T-helper 2 cell treated with Interferon-gamma antibody and Interleukin-4, amounts not matched to agents 5 μg/mL and 100 μg/mL, for 36 hours (primary cell): ENCODE measurements at regions not wholly inside any gene's neighbourhood (a gene's known extent, or its start where the extent isn't known, plus 50 kb on each side); places are given as distances from the start of the nearest gene placed in this dataset.

ENCODE experiments used
- DNase-seq: peaks from one replicate; pipeline ENCODE4 v3.0.0; 2021; ENCODE audit warnings: low spot score
- H3K27ac Mint-ChIP-seq: one replicate; pipeline ENCODE4 v1.8.0; 2021; ENCODE audit warnings: mild to moderate bottlenecking, mixed read lengths
- H3K27me3 Mint-ChIP-seq: one replicate; pipeline ENCODE4 v1.8.0; 2021; ENCODE audit warnings: low read depth, mixed read lengths
- H3K36me3 Mint-ChIP-seq: one replicate; pipeline ENCODE4 v1.8.0; 2021; ENCODE audit warnings: low read depth, mixed read lengths
- H3K4me1 Mint-ChIP-seq: one replicate; pipeline ENCODE4 v1.8.0; 2021; ENCODE audit warnings: low read depth, mixed read lengths
- H3K4me3 Mint-ChIP-seq: one replicate; pipeline ENCODE4 v1.8.0; 2022; ENCODE audit warnings: mild to moderate bottlenecking, moderate library complexity, mixed read lengths
- H3K9me3 Mint-ChIP-seq: one replicate; pipeline ENCODE4 v1.8.0; 2021; ENCODE audit warnings: mixed read lengths

DNA sequence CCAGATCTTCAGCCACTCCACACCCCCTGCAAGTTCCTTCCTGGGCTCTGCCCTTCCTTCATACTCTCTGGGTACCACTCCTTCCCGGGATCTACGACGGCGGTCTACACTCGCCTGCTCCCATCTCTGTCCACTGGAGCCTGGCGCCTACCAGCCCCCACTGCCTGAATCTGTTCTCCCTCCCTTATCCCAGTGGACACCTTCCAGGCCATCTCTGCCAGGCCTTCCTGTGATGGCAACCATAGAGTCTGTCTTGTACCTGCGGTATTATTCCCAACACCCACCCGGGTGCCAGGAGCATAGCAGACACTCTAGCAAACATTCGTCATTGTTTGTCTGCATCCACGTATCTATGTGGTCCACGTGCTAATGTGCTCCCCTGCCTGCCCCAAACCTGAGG lies 140.9 kb downstream of the ZFP36L2 start:
- H3K4me1 Mint-ChIP-seq = no peaks in the 10 kb centered on the region
- DNase-seq = no peak
- H3K4me3 Mint-ChIP-seq = no peak overlapping the region
- H3K27ac Mint-ChIP-seq = no peak overlapping the region
- H3K36me3 Mint-ChIP-seq = peaks cover 2% of the 10 kb centered on the region
- H3K9me3 Mint-ChIP-seq = peaks cover 3% of the 10 kb centered on the region
- no peaks in the 10 kb centered on the region for H3K27me3 Mint-ChIP-seq

DNA sequence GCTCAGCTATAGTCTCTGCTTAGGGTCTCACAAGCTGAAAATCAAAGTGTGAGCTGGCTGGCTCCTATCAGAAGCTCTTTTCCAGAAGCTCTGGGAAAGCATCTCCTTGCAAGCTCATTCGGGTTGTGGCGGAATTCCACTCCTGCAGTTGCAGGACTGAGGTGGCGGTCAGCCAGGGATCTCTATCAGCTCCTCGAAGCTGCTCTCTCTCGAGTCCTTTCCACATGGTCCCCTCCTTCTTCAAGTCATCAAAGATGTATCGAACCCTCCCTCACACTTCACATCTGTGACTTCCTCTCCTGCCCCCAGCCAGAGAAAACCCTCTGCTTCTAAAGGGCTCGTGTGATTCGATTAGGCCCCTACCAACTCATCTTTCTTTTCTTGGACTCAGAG lies 141.7 kb downstream of the ZFP36L2 start:
- Mint-ChIP-seq H3K4me1 (peaks cover 6% of the 10 kb centered on the region), H3K4me3 (no peak overlapping the region), H3K9me3 (no peaks in the 10 kb centered on the region), H3K36me3 (peaks cover under 1% of the 10 kb centered on the region), H3K27ac (no peak overlapping the region), H3K27me3 (no peaks in the 10 kb centered on the region)
- no peak for DNase-seq

DNA sequence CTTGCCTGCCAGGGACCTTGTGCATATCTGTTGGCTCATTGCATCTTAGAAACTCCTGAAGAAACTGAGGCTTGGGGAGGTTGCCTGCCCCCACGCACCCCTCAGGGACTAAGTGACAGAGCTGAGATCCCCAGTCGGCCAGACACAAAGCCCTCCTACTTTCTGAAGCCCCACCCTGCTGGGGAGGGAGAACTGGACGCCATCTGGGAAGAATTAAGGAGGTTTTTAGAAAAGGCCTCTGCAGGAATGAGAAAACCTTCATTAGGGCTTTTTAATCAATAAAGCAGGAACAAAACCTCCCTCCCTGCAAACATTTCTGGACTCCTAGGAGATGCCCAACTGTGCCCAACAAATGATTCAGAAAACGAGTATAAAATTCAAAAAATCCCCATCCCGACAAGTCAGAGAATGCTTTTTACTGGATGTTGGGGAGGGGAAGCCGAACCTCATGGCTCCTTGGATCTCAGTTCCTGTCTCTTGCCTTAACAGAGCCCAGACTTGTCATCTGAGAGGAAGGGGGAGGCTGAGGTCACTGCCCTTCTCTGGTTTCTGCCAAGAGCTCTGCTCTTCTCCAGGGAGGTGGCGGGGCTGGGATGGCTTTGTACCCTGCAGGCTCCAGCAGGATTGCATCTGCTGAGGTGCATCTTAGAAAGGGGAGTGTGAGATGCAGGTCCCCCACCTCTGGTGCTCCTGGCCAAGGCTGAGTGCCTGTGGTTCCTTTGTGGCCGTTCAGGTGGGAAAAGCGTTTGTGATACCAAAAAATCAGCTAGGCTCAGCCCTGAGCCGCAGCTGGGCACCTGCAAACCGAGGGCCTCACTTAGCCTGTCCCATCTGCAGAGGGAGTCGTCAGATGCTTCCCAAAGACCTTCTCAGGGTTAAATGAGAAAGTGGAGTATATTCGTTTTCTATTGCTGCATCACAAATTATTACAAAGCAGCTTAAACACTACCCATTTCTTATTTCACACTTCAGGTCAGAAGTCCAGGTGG lies 142.4 kb downstream of the ZFP36L2 start:
- no peaks in the 10 kb centered on the region for H3K9me3 Mint-ChIP-seq
- H3K4me1 Mint-ChIP-seq = peaks cover 6% of the 10 kb centered on the region
- H3K27ac Mint-ChIP-seq = no peak overlapping the region
- DNase-seq = no peak
- no peaks in the 10 kb centered on the region for H3K36me3 Mint-ChIP-seq
- H3K4me3 Mint-ChIP-seq = no peak overlapping the region
- H3K27me3 Mint-ChIP-seq = no peaks in the 10 kb centered on the region

DNA sequence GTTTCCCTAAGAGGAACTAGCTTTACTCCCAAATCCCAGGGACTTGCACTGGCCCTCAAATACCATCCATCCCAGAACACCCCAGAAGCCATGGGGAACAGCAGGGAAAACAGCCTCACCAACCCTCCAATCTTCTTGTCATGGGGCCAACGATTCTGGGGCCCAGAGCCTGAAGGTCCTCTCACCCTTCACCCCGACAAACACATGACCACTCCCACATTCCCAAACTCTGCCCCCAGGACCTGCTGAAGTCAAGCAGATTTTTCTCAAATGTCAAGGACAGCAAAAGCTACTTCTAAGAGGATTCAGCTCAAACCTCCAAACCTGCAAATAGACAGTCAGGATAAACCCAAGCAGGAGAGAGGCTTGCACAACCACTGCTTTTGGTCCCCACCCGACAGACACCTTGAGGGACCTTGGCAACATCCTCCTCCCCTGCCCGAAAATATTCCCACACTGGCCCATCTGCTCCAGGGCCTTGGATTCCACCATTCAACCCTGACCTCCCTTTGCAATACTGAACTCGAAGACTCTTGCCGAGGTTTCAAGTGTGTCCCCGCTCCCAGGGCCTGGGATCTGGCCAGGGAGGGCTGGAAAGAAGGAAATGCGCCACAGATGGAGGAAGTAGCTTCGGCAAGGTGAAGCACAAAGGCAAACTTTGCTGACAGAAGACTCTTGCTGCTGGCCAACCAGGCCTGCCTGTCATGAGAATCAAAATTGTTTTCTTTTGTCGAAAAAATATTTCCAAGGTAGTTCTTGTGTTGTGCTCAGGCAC lies 143.3 kb downstream of the ZFP36L2 start:
- Mint-ChIP-seq H3K4me3 (no peak overlapping the region), H3K9me3 (no peaks in the 10 kb centered on the region), H3K27ac (no peak overlapping the region), H3K27me3 (no peaks in the 10 kb centered on the region), H3K4me1 (peaks cover 6% of the 10 kb centered on the region), H3K36me3 (no peaks in the 10 kb centered on the region)
- DNase-seq = no peak

DNA sequence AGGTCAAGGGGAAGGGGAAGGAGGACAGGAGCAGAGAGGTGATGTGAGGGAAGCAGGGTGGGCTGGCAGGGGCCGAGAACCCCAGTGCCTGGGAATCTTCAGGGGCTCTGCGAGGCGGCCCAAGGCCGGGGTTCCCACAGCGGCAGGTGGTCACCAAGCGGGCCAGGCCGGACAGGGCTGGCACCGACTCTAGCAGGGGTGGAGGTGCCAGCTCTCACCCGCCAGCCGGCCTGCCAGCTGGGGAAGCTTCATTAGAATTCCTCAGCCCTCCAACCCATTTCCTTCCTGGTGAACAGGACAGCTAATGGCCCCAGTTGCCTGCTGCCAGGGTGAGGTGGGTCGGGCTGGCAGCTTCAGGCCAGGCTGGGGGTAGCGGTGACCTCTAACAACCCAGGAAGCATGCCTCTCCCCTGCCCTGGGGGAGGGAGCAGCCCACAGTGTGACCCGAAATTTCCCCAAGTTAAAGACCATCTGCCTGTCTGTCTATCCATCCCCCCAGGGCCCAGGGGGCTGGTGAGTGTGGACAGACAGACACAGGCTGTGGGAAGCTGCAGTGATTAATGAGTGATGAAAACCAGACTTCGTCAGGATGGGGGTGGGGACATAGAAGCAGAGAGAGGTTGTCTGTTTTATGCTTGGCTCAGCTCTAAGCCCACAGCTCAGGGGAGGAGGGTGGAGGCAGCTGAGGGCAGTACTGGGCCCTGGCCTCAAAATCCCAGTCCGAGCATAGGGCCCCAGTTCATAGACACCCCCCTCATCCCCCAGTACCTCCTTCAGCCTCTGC lies 144.1 kb downstream of the ZFP36L2 start:
- no peak overlapping the region for H3K4me3 Mint-ChIP-seq
- no peaks in the 10 kb centered on the region for H3K27me3 Mint-ChIP-seq
- no peak for DNase-seq
- no peak overlapping the region for H3K27ac Mint-ChIP-seq
- H3K36me3 Mint-ChIP-seq = no peaks in the 10 kb centered on the region
- H3K9me3 Mint-ChIP-seq = no peaks in the 10 kb centered on the region
- peaks cover 6% of the 10 kb centered on the region for H3K4me1 Mint-ChIP-seq

DNA sequence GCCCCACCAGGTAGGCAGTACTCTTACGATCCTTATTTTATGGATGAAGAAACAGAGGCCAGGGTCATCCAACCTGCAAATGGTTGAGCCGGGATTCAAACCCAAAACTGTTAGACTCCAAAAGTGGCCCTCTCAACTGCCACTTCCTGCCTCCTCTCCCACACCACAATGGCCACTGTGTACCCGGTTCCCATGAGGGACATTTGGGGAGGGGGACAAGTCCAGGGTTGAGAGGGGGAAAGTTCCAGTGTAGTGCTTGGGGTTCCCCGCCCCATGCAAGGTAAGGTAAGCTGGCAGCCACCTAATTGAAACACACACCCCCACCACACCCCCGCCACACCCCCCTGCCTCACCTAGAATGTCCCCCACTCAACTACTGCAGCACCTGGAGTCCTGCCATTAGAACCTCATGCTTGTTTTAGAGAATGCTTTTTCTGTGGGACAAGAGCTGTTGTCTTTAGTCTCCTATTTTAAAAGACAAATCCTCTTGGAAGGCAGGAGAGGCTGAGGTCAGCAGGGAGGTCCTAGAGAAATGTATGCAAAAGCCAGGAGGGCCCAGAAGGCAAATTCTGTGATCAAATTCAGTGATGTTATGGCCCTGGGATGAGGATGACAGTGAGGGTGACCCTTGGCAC lies 145.2 kb downstream of the ZFP36L2 start:
- no peaks in the 10 kb centered on the region for H3K27me3 Mint-ChIP-seq
- DNase-seq = no peak
- no peaks in the 10 kb centered on the region for H3K9me3 Mint-ChIP-seq
- H3K4me3 Mint-ChIP-seq = no peak overlapping the region
- peaks cover 6% of the 10 kb centered on the region for H3K4me1 Mint-ChIP-seq
- no peak overlapping the region for H3K27ac Mint-ChIP-seq
- no peaks in the 10 kb centered on the region for H3K36me3 Mint-ChIP-seq

DNA sequence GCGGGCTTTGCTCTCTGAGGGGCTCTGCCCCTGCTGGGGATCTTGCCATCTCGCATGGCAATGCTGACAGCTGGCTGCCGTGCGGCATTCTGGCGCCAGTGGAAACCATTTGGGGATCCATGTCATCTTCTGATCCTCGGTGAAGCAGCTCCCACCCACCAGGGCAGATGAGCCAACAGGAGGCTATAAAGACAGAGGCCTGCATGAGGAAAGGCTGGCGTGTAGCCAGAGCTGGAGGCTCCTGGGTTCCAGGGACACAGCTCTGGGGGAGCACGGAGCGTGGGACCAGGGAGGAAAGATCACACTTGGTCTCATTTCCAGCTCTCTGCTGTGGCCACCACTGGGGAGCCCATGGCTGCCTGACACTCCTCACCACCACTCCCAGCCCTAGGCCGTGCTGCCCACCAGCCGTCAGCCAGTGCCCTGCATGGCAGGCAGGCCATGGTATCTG lies 145.8 kb downstream of the ZFP36L2 start:
- H3K36me3 Mint-ChIP-seq = no peaks in the 10 kb centered on the region
- H3K27ac Mint-ChIP-seq = no peak overlapping the region
- H3K27me3 Mint-ChIP-seq = no peaks in the 10 kb centered on the region
- H3K4me1 Mint-ChIP-seq = peaks cover 6% of the 10 kb centered on the region
- no peak overlapping the region for H3K4me3 Mint-ChIP-seq
- no peak for DNase-seq
- no peaks in the 10 kb centered on the region for H3K9me3 Mint-ChIP-seq

DNA sequence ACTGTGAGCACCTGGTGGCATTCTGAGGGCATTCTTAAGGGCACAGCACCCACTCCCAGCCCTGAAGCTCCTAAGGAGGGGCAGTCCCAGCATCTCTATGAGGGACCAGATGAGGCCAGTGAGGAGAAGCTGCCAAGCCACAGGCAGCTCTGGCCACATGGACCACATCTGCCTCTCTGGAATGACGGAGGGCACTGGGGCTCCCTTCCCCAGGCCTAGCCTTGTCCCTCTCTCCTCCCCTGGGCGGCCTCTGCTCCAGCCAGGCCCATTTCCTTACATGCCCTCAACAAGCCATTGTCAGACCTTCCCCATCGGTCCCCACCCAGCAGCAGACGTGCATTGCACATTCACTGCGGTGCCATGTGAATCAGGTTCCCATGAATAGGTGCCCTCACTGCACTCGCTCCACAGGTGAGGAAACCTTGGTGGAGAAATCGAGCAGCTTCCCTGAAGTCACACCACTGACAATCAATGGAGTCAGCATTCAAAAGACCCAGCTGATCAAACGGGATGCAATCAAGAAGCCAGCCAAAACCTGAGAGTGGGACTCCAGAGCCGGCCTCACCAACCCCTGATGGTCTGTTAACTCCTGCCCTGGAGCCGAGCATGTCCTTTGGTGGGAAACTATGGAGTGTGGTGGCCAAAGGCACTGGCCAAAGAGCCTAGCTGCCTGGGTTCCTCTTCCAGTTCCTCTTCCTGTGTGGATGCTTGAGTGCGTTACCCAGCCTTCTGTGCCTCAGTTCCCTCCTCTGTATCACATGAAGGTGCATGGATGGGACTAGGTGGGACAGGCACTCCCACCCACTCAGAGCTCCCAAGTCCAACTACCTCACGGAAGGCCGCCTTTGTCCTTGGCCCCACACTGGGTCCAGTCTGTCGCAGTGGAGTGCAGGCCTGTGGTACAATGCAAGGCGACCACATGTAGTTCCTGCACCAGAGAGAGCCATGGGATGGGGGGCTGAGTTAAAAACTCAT lies 147.3 kb downstream of the ZFP36L2 start:
- no peaks in the 10 kb centered on the region for H3K36me3 Mint-ChIP-seq
- H3K27ac Mint-ChIP-seq = no peak overlapping the region
- no peak overlapping the region for H3K4me3 Mint-ChIP-seq
- H3K27me3 Mint-ChIP-seq = no peaks in the 10 kb centered on the region
- H3K4me1 Mint-ChIP-seq = peaks cover 6% of the 10 kb centered on the region
- no peaks in the 10 kb centered on the region for H3K9me3 Mint-ChIP-seq
- DNase-seq = no peak

DNA sequence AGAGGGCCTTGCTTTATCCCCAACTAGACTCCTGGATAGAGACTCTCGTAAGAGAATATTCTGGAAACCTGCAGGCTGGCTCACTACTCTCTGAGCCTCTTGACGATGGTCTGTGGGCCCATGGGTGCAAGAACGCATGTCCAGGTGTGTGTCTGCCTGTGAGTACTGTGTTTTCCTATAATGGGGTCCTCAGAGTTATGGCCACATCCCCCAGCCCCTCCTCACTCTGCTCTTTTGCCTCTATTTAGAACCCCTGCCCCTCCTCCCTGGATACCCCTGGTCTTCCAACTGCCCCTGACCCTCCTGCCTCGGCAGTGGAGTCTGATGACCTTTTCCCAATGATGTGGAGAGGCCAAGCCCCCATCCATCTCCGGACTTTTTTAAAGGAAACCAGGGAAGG lies 148.1 kb downstream of the ZFP36L2 start:
- Mint-ChIP-seq H3K36me3 (no peaks in the 10 kb centered on the region), H3K4me1 (peaks cover 6% of the 10 kb centered on the region), H3K27me3 (no peaks in the 10 kb centered on the region), H3K4me3 (no peak overlapping the region), H3K27ac (no peak overlapping the region), H3K9me3 (no peaks in the 10 kb centered on the region)
- no peak for DNase-seq

DNA sequence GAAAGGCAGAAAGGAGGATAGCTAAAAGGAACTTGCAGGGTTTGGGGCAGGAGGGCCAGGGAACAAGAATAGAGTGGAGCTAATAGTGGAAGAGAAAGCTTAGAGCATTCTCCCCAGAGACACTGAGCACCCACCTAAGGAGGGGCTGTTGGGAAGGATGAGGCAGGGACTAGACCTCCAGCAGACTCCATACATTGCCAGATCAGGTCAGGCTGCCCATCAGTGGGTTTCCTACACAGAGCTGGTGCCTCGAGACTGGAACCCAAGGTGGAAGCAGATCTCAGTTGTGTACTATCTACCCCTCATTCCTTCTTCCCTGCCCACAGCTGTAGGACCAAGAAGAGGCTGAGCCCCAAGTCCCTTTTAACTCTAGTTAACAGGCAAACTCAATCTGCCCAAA lies 148.5 kb downstream of the ZFP36L2 start:
- no peaks in the 10 kb centered on the region for H3K27me3 Mint-ChIP-seq
- H3K9me3 Mint-ChIP-seq = no peaks in the 10 kb centered on the region
- no peak for DNase-seq
- peaks cover 6% of the 10 kb centered on the region for H3K4me1 Mint-ChIP-seq
- H3K36me3 Mint-ChIP-seq = no peaks in the 10 kb centered on the region
- no peak overlapping the region for H3K4me3 Mint-ChIP-seq
- H3K27ac Mint-ChIP-seq = no peak overlapping the region

DNA sequence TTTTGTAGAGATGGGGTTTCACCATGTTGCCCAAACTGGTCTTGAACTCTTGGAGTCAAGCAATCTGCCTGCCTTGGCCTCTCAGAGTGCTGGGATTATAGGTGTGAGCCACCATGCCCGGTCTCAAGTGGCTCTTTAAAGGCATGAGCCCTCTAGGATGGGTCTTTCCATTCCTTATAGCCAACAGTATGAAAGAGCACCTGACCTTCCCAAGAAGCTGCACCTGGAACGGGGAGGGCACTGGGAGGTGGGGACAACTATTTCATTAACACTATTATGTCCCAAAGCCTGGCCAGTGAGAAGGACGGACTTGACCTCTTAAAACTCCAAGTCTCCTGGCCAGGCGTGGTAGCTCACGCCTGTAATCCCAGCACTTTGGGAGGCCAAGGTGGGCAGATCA lies 149.7 kb downstream of the ZFP36L2 start:
- peaks cover 6% of the 10 kb centered on the region for H3K4me1 Mint-ChIP-seq
- no peaks in the 10 kb centered on the region for H3K9me3 Mint-ChIP-seq
- no peak for DNase-seq
- H3K4me3 Mint-ChIP-seq = no peak overlapping the region
- no peak overlapping the region for H3K27ac Mint-ChIP-seq
- no peaks in the 10 kb centered on the region for H3K36me3 Mint-ChIP-seq
- no peaks in the 10 kb centered on the region for H3K27me3 Mint-ChIP-seq

DNA sequence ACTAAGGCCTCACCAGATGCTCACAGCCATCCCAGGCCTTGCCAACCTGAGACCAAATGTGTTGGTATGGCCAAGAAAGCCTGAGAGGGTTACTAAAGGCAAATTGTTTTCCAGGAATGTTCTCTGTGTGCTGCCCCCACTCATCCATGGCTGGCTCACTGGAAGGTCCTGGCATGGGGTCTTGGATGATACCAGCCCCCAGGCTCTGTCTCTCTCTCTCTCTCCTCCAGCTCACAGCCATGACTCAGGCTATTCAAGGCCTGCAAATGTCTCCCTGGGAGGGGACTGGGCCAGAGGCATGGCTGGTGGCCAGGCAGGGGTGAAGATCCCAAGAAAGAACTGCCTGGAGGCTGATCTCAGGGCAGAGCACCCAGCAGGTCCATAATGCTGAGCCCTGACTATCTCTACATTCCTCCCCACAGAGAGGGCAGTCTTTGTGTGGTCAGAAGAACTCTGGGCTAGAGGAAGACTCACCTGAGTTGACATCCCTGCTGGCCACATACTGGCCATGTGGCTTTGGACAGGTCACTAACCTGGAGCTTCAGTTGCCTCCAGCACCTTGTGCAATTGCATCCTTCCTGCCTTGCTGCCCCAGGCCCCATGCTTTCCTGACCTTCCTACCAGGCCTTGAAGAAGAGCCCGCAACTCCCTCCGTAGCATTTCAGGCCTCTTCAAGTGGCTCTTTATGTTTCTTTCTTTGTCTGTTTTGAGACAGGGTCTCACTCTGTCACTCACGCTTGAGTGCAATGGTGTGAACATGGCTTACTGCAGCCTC lies 150.4 kb downstream of the ZFP36L2 start:
- Mint-ChIP-seq H3K27me3 (no peaks in the 10 kb centered on the region), H3K27ac (no peak overlapping the region), H3K4me1 (peaks cover 6% of the 10 kb centered on the region), H3K9me3 (no peaks in the 10 kb centered on the region), H3K36me3 (no peaks in the 10 kb centered on the region), H3K4me3 (no peak overlapping the region)
- DNase-seq = no peak
